Keratinocyte (primary cell): ENCODE measurements at regions not wholly inside any gene's neighbourhood (a gene's known extent, or its start where the extent isn't known, plus 50 kb on each side); places are given as distances from the start of the nearest gene placed in this dataset.
"Not testable (repeated sequence)": the region's sequence is repeated elsewhere in the genome, so short reads cannot be mapped to it uniquely, and the experiment has no call there.

Experiments used
- DNase-seq: peaks from one replicate; pipeline ENCODE4 v3.0.0-alpha.2; 2011; ENCODE audit warnings: low read depth, missing footprints, low spot score
- FAIRE-seq: peaks from 2 replicates; lab custom pipeline; 2011; peaks lifted over from hg19 to GRCh38; lab: Jason Lieb, UNC
- H2AFZ ChIP-seq: 2 replicates; pipeline ENCODE4 v1.6.0; 2012; ENCODE audit warnings: low read length, control low read depth, inconsistent platforms; ENCODE audit not compliant: control insufficient read depth
- H3K27ac ChIP-seq: 2 replicates; pipeline ENCODE4 v1.5.1; 2011; ENCODE audit warnings: low read length; ENCODE audit not compliant: control insufficient read depth, insufficient read depth
- H3K27me3 ChIP-seq: 3 replicates; pipeline ENCODE4 v1.6.0; 2011; ENCODE audit warnings: low read length; ENCODE audit not compliant: control insufficient read depth, insufficient read depth; ENCODE audit errors: extremely low read depth
- H3K36me3 ChIP-seq, 2 experiments: 2 replicates in 1 of 2; 3 replicates in 1 of 2; pipeline ENCODE4 v1.5.1; 2011; ENCODE audit warnings: low read length in 2 of 2, mild to moderate bottlenecking in 1 of 2; ENCODE audit not compliant: control insufficient read depth in 2 of 2, insufficient read depth in 2 of 2; ENCODE audit errors: extremely low read depth in 1 of 2
- H3K4me1 ChIP-seq: 3 replicates; pipeline ENCODE4 v1.5.1; 2011; ENCODE audit warnings: low read length; ENCODE audit not compliant: control insufficient read depth, insufficient read depth; ENCODE audit errors: extremely low read depth
- H3K4me2 ChIP-seq: 3 replicates; pipeline ENCODE4 v1.6.0; 2011; ENCODE audit warnings: low read depth, low read length; ENCODE audit not compliant: control insufficient read depth, insufficient read depth; ENCODE audit errors: extremely low read depth
- H3K4me3 ChIP-seq, 3 experiments: fragments of 200-600 bp in 1 of 3; sonication (generic) in 1 of 3; 2 replicates in 2 of 3; 3 replicates in 1 of 3; pipeline ENCODE4 v1.5.1; 2011 to 2016; ENCODE audit warnings: low read length in 3 of 3, mild to moderate bottlenecking in 3 of 3, control low read depth in 2 of 3, inconsistent platforms in 1 of 3, low read depth in 1 of 3, mixed read lengths in 1 of 3, mixed run types in 1 of 3, moderate library complexity in 1 of 3; ENCODE audit not compliant: control insufficient read depth in 2 of 3, insufficient read depth in 2 of 3; ENCODE audit errors: extremely low read depth in 1 of 3
- H3K79me2 ChIP-seq: 2 replicates; pipeline ENCODE4 v1.6.0; 2012; ENCODE audit warnings: low read length; ENCODE audit not compliant: control insufficient read depth, insufficient read depth
- H3K9ac ChIP-seq: 3 replicates; pipeline ENCODE4 v1.6.0; 2011; ENCODE audit warnings: low read length; ENCODE audit not compliant: control insufficient read depth, insufficient read depth; ENCODE audit errors: extremely low read depth
- H3K9me1 ChIP-seq: 3 replicates; pipeline ENCODE4 v1.6.0; 2011; ENCODE audit warnings: low read length; ENCODE audit not compliant: control insufficient read depth, insufficient read depth; ENCODE audit errors: extremely low read depth
- H3K9me3 ChIP-seq: 2 replicates; pipeline ENCODE4 v1.5.1; 2012; ENCODE audit warnings: low read depth, low read length; ENCODE audit not compliant: control insufficient read depth
- H4K20me1 ChIP-seq: 3 replicates; pipeline ENCODE4 v1.6.0; 2011; ENCODE audit warnings: low read length; ENCODE audit not compliant: control insufficient read depth, insufficient read depth; ENCODE audit errors: extremely low read depth
- EZH2 ChIP-seq: IDR thresholded peaks from one replicate; pipeline ENCODE4 v1.6.1; 2012; ENCODE audit warnings: inconsistent platforms, mild to moderate bottlenecking, low read length, moderate library complexity
- dilution Hi-C: fragments of 300-500 bp; cut with MboI; formaldehyde crosslinking; loops from one replicate; pipeline ENCODE4 v1.7.0; 2020; ENCODE audit warnings: low sequenced_read_pairs; ENCODE audit not compliant: extremely low pct_ligation_motif_present
- TF ChIP-seq, protein P1 (sequence below), 3 experiments: IDR thresholded peaks in 1 of 3; conservative IDR thresholded peaks in 1 of 3; optimal IDR thresholded peaks in 1 of 3; 2 replicates in 2 of 3; 3 replicates in 1 of 3; pipeline versions ENCODE3 to v1.5.1; 2011; ENCODE audit warnings: low read length in 3 of 3, mild to moderate bottlenecking in 3 of 3, moderate library complexity in 2 of 3, control low read depth in 1 of 3, inconsistent platforms in 1 of 3; ENCODE audit not compliant: insufficient read depth in 2 of 3; ENCODE audit errors: extremely low read depth in 1 of 3

DNA sequence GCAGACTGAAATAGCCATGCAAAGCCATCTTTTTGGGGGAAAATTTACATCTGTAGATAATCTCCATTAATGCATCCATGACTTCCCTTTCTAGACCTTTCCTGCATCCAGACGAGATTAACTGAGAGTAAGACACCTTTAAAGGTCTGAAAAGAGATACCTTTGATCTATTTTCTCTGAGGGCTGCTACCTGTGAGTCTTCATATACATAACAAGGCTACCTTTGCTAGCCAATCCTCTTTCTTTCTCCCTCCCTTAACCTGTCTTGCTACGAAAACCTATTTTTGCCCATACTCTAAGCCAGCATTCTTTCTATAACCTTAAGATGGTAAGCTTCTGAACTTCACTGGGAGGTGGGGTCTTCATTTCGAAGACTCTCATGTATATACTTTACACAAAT, 908.5 kb upstream of the FBXO33 start:
- H3K9me1 ChIP-seq, result no peaks in the 10 kb centered on the region
- no peaks in the 10 kb centered on the region for H3K4me1 ChIP-seq
- TF ChIP-seq EZH2, result no peak
- TF ChIP-seq, protein P1, sequence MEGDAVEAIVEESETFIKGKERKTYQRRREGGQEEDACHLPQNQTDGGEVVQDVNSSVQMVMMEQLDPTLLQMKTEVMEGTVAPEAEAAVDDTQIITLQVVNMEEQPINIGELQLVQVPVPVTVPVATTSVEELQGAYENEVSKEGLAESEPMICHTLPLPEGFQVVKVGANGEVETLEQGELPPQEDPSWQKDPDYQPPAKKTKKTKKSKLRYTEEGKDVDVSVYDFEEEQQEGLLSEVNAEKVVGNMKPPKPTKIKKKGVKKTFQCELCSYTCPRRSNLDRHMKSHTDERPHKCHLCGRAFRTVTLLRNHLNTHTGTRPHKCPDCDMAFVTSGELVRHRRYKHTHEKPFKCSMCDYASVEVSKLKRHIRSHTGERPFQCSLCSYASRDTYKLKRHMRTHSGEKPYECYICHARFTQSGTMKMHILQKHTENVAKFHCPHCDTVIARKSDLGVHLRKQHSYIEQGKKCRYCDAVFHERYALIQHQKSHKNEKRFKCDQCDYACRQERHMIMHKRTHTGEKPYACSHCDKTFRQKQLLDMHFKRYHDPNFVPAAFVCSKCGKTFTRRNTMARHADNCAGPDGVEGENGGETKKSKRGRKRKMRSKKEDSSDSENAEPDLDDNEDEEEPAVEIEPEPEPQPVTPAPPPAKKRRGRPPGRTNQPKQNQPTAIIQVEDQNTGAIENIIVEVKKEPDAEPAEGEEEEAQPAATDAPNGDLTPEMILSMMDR (optimal IDR thresholded peaks at IDR 0.05 in 1 of 3, IDR thresholded peaks at IDR 0.05 in 1 of 3, conservative IDR thresholded peaks at IDR 0.05 in 1 of 3; ENCODE audit: extremely low read depth in 1 of 3, insufficient read depth in 2 of 3, low read length in 3 of 3), result no peak
- no peaks in the 10 kb centered on the region for H3K9me3 ChIP-seq
- no peak overlapping the region for H3K4me2 ChIP-seq
- H3K4me3 ChIP-seq, result no peak overlapping the region
- FAIRE-seq (no peak), DNase-seq (no peak)
- no peaks in the 10 kb centered on the region for H3K27me3 ChIP-seq
- no peaks in the 10 kb centered on the region for H3K36me3 ChIP-seq
- no peak overlapping the region for H2AFZ ChIP-seq
- H3K27ac ChIP-seq, result no peak overlapping the region
- no peak overlapping the region for H3K9ac ChIP-seq
- no peaks in the 10 kb centered on the region for H4K20me1 ChIP-seq
- no peaks in the 10 kb centered on the region for H3K79me2 ChIP-seq
- dilution Hi-C loops, result no loop called here

DNA sequence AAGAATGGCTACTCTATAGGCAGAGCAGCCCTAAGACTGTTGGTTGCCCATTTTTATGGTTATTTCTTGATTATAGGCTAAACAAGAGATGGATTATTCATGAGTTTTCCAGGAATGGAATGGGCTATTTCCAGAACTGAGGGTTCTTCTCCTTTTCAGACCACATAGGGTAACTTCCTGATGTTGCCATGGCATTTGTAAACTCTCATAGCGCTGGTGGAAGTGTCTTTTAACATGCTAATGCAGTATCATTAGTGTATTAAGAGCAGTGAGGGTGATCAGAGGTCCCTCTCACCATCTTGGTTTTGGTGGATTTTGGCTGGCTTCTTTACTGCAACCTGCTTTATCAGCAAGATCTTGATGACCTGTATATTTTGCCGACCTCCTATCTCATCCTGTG, 904.6 kb upstream of the FBXO33 start:
- no peak overlapping the region for H2AFZ ChIP-seq
- H3K9me1 ChIP-seq, result no peaks in the 10 kb centered on the region
- no peak overlapping the region for H3K9ac ChIP-seq
- H3K4me3 ChIP-seq, result no peak overlapping the region
- peaks cover 1% of the 10 kb centered on the region for H3K9me3 ChIP-seq
- TF ChIP-seq EZH2, result no peak
- TF ChIP-seq, protein P1 (optimal IDR thresholded peaks at IDR 0.05 in 1 of 3, IDR thresholded peaks at IDR 0.05 in 1 of 3, conservative IDR thresholded peaks at IDR 0.05 in 1 of 3; ENCODE audit: extremely low read depth in 1 of 3, insufficient read depth in 2 of 3, low read length in 3 of 3), result no peak
- H3K27ac ChIP-seq, result no peak overlapping the region
- H3K4me2 ChIP-seq, result no peak overlapping the region
- dilution Hi-C loops, result no loop called here
- FAIRE-seq (no peak), DNase-seq (no peak)
- no peaks in the 10 kb centered on the region for H3K27me3 ChIP-seq
- H3K36me3 ChIP-seq, result no peaks in the 10 kb centered on the region
- no peaks in the 10 kb centered on the region for H3K79me2 ChIP-seq
- H4K20me1 ChIP-seq, result no peaks in the 10 kb centered on the region
- no peaks in the 10 kb centered on the region for H3K4me1 ChIP-seq

- H4K20me1 ChIP-seq, H3K79me2 ChIP-seq, dilution Hi-C loops, H3K4me2 ChIP-seq, FAIRE-seq, H3K27me3 ChIP-seq, H3K9ac ChIP-seq, H3K27ac ChIP-seq, H3K36me3 ChIP-seq, H3K9me3 ChIP-seq, H3K9me1 ChIP-seq, DNase-seq, H3K4me3 ChIP-seq, H2AFZ ChIP-seq, H3K4me1 ChIP-seq: not testable (repeated sequence)
Observed at GRCh38 chr14:40326519-40326918, 894.3 kb upstream of the FBXO33 start.
